Large intestine (tissue), 3 donors: ENCODE measurements at regions not wholly inside any gene's neighbourhood (a gene's known extent, or its start where the extent isn't known, plus 50 kb on each side); places are given as distances from the start of the nearest gene placed in this dataset.

ENCODE experiments used
- DNase-seq, 2 donors: peaks; one replicate each; pipeline versions ENCODE4 v3.0.0 to v3.0.0-alpha.2; 2013
- H3K27ac ChIP-seq: one replicate; pipeline ENCODE4 v1.5.1; 2013; ENCODE audit warnings: low read length
- H3K27me3 ChIP-seq: 2 replicates; pipeline ENCODE4 v1.6.1; 2013; ENCODE audit warnings: low read length; ENCODE audit not compliant: control insufficient read depth, insufficient read depth
- H3K36me3 ChIP-seq: 2 replicates; pipeline ENCODE4 v1.6.1; 2013; ENCODE audit warnings: low read length; ENCODE audit not compliant: control insufficient read depth, insufficient read depth
- H3K4me1 ChIP-seq: one replicate; pipeline ENCODE4 v1.6.1; 2013; ENCODE audit warnings: low read length; ENCODE audit not compliant: control insufficient read depth, insufficient read depth
- H3K4me3 ChIP-seq: one replicate; pipeline ENCODE4 v1.5.1; 2013; ENCODE audit warnings: low read length
- H3K9me3 ChIP-seq: one replicate; pipeline ENCODE4 v1.6.1; 2013; ENCODE audit warnings: mild to moderate bottlenecking, low read depth, low read length, moderate library complexity; ENCODE audit not compliant: control insufficient read depth
- WGBS: methylation state at CpG from one replicate; pipeline ENCODE4 v1.1.5; 2013; ENCODE audit warnings: low lambda C conversion rate; ENCODE audit not compliant: insufficient coverage; 5-methylcytosine and 5-hydroxymethylcytosine counted together

DNA sequence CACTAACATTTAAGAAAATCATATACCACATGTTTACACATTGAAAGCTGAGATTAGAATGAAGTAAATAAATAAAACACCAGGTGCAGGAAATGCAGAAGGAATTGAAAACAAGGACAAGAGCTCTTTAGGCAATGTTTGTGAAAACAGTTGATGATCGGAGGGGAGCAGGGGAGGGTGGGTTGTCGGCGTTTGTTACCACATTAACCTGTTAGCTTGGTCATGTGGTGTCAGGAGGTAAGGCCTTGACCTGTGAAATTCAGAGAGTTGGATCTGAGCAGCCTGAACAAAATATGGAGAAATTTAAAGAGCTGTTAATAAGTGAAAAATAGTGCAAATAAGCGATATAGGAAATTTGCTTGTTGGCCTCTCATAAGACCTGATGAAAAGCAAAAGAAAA, 759.9 kb downstream of the PDHA2 start:
- Histone ChIP-seq H3K36me3 (no peaks in the 10 kb centered on the region), H3K4me3 (no peak overlapping the region), H3K4me1 (no peaks in the 10 kb centered on the region), H3K9me3 (no peaks in the 10 kb centered on the region), H3K27ac (no peak overlapping the region), H3K27me3 (peaks cover 2% of the 10 kb centered on the region)
- 85% methylated on average over 2 of the region's 4 CpGs for WGBS
- DNase-seq, result no peak

DNA sequence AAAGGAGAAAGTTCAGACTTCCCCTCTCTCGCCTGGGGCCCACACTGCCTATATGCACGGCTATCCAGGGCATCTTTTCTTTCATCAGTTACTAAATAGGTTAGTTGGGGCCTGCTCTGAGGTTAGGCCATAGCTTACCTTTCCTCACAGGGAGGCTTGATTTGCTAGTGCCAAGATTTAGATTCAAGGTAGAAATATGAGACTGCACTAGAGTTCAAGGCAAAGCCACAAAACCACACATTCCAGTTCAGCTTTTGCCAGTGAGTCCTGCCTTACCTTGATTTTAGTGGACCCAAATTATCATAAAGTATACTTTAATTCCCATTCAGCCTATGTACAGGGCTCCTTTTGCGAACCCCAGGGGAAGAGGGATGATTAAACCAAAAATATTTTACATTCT, 762.8 kb downstream of the PDHA2 start:
- DNase-seq, result no peak
- no peak overlapping the region for H3K27ac ChIP-seq
- WGBS, result no CpG with 5 or more reads among the region's 3 CpGs
- H3K36me3 ChIP-seq, result no peaks in the 10 kb centered on the region
- no peaks in the 10 kb centered on the region for H3K4me1 ChIP-seq
- peaks cover 2% of the 10 kb centered on the region for H3K27me3 ChIP-seq
- no peaks in the 10 kb centered on the region for H3K9me3 ChIP-seq
- no peak overlapping the region for H3K4me3 ChIP-seq

DNA sequence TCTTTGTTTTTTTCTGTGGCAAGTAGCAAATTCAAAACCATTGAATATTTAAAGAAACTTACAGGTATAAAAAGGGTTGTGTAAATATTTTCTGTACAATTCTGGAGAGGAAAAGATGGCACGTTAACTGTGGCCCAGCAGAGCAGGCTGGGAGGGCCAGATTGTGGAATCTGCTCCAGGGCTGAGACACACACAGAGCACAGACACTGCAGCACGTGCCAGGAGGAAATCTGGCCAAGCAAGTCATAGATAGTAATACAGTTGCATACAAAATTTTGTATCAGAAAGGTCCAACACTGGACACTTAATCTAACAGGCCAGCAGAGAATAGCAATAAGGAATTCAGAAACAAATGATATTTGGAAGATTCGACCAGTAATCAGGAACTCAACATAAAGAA, 763.7 kb downstream of the PDHA2 start:
- Histone ChIP-seq H3K4me3 (no peak overlapping the region), H3K9me3 (no peaks in the 10 kb centered on the region), H3K36me3 (no peaks in the 10 kb centered on the region), H3K4me1 (no peaks in the 10 kb centered on the region), H3K27ac (no peak overlapping the region), H3K27me3 (no peaks in the 10 kb centered on the region)
- 50% methylated on average over 1 of the region's 3 CpGs for WGBS
- DNase-seq, result no peak

DNA sequence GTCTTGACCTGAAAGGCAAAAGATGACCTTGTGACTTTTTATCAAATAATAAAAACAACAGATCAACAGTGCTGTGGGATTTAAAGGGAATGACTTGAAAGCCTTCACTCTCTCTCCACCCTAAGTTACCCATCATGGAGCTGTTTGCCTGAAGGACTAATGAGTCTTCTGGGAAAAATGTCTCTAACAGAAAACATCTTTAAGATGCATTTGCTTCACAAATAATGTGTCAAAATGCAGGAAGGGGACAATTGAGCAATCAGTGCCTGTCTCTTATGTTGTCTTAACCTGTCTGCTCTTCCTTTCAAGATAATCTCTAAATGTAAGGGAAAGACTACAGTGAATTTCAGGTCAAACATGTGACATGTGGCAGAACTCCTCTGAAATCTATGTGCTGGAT, 766.6 kb downstream of the PDHA2 start:
- H3K9me3 ChIP-seq, result no peaks in the 10 kb centered on the region
- H3K4me3 ChIP-seq, result no peak overlapping the region
- no peaks in the 10 kb centered on the region for H3K4me1 ChIP-seq
- no peaks in the 10 kb centered on the region for H3K27me3 ChIP-seq
- no peak overlapping the region for H3K27ac ChIP-seq
- H3K36me3 ChIP-seq, result no peaks in the 10 kb centered on the region
- DNase-seq, result no peak

DNA sequence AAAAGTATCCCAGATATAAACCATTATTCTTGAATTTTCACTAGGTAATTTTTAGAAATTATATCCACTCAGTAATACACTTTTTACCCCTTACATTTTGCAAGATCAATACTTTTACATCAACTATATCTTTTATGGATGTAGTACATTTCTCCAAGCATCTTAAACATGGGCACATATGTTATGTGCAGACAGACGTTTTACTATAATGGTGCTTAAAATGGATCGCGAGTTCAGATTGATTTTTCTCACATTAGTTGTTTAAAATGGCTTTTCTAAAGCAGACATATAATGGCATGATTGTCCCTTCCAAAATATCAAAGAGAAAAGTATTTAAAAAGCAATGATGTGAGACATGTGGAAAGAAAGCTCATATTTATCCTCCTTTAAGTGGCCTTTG, 786.1 kb downstream of the PDHA2 start:
- Histone ChIP-seq H3K4me1 (no peaks in the 10 kb centered on the region), H3K9me3 (no peaks in the 10 kb centered on the region), H3K27ac (no peak overlapping the region), H3K36me3 (no peaks in the 10 kb centered on the region), H3K4me3 (no peak overlapping the region), H3K27me3 (peaks cover 5% of the 10 kb centered on the region)
- no CpG with 5 or more reads among the region's 3 CpGs for WGBS
- no peak for DNase-seq

DNA sequence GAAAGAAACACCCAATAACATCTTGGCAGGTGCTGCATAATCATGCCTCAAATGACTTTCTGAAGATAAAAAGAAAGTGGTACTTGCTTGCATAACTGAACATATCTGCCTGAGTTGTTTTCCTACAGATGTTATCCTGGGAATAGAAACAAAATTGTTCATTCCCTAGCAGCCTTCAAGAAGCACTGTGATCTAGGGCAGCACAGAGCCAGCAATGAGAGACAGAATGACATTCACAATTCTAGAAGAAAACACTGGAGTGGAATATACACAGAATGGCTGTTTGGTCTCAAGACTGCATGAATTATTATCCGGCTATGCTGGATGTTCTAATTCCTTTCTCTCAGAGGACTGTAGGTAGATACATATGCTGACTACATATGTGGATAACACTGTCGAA, 790.9 kb downstream of the PDHA2 start:
- no peak for DNase-seq
- Histone ChIP-seq H3K27me3 (peaks cover 23% of the 10 kb centered on the region), H3K27ac (no peak overlapping the region), H3K4me3 (no peak overlapping the region), H3K9me3 (no peaks in the 10 kb centered on the region), H3K36me3 (no peaks in the 10 kb centered on the region), H3K4me1 (no peaks in the 10 kb centered on the region)
- no CpG with 5 or more reads among the region's 2 CpGs for WGBS

DNA sequence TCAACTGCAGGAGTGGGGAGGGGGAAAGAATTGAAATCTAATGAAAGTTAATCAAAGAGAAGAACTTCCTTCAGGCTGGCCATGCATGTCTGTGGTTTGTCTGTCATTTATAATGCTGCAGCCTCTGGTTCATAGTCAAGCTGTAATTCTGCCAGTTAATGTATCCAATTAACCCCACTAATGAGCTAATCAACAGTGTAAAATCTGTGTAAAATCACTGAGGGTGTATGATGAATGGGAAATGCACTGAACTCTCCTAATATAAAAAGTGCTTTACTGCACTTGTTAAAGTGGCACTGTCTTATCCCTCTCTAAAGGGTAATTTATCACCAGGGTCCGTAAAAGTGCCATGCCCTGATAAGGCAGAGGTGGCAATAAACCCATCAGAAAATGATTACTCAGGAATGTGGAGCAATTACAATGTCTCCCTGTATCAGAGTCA, 798.1 kb downstream of the PDHA2 start:
- Histone ChIP-seq H3K36me3 (no peaks in the 10 kb centered on the region), H3K4me1 (peaks cover 4% of the 10 kb centered on the region), H3K9me3 (no peaks in the 10 kb centered on the region), H3K27me3 (peaks cover 11% of the 10 kb centered on the region), H3K4me3 (no peak overlapping the region), H3K27ac (no peak overlapping the region)
- 0% methylated on average over 1 of the region's 1 CpG for WGBS
- peak; percentile 48 to 69 for DNase-seq

DNA sequence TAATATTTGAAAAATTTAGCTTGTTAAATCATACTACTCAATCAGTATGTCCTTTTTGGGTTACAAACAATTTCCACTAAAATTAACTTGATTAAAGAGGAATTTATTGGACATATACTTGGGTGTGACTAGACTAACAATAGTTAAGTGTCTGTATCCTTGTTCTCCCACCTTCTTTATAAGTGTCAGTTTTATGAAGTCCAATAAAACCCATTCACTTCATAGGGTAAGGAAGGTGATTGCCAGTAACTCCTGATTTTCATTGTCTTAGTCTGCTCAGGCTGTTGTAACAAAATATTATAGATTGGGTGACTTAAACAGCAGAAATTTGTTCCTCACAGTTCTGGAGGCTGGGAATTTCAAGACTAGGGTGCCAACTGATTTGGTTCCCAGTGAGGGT, 800.0 kb downstream of the PDHA2 start:
- DNase-seq, result no peak
- Histone ChIP-seq H3K36me3 (no peaks in the 10 kb centered on the region), H3K27ac (no peak overlapping the region), H3K9me3 (no peaks in the 10 kb centered on the region), H3K4me1 (peaks cover 4% of the 10 kb centered on the region), H3K4me3 (no peak overlapping the region), H3K27me3 (peaks cover 5% of the 10 kb centered on the region)

DNA sequence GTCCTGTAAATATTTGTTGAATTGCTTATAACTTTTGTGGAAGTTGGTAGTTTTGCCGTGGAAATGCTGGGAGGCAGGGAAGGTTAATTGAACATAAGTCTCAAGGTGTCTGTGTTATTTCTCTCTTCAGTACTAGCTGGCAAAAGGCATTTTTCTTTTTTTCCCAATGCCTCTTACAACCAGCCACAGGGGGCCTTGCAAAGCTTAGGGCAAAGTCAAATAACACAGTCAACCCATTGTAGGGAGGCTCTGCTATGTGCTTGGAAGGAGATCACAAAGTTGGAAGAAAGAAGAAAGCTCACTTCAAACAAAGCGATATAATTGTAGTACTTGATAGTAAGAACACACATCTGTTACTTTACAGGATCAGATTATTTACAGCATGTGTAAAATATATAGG, 802.6 kb downstream of the PDHA2 start:
- Histone ChIP-seq H3K4me1 (peaks cover 4% of the 10 kb centered on the region), H3K27me3 (peaks cover 2% of the 10 kb centered on the region), H3K4me3 (no peak overlapping the region), H3K27ac (no peak overlapping the region), H3K36me3 (no peaks in the 10 kb centered on the region), H3K9me3 (no peaks in the 10 kb centered on the region)
- no peak for DNase-seq
- WGBS, result no CpG with 5 or more reads among the region's 2 CpGs

DNA sequence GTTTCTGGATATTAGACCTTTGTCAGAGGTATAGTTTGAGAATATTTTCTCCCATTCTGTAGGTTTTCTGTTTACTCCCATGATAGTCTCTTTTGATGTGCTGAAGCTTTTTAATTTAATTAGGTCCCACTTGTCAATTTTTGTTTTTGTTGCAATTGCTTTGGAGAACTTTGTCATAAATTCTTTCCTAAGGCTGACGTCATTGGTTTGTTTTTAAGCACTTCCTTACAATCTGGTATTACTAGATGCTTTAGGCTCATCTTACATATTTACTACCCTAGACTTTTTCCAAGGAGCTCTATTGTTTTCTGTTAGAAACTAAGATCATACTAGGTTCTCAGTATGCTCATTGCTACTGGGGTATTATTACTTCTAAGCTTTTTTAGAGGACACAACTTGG, 806.3 kb downstream of the PDHA2 start:
- H3K4me3 ChIP-seq, result no peak overlapping the region
- no peak for DNase-seq
- H3K27ac ChIP-seq, result no peak overlapping the region
- WGBS, result 100% methylated on average over 1 of the region's 1 CpG
- peaks cover 2% of the 10 kb centered on the region for H3K27me3 ChIP-seq
- no peaks in the 10 kb centered on the region for H3K4me1 ChIP-seq
- H3K9me3 ChIP-seq, result no peaks in the 10 kb centered on the region
- H3K36me3 ChIP-seq, result no peaks in the 10 kb centered on the region

DNA sequence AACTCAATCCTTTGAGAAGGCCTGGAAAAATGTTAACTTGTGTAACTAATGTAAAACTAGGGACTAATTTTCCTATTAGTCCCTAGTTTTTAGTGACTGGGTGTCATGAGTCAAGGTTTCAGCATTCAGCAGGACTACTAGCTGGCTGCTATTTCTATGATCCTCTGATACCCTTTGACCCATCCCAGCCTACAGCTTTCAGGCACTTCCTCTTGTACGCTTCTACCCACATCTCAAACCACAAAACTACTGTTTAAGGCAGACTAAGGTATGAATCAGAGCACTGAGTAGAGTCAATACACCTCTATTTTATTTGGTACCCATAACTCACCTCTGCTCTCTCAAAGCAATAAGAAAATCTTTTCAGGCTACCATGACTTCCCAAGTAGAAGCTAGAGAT, 809.6 kb downstream of the PDHA2 start:
- H3K4me3 ChIP-seq, result no peak overlapping the region
- WGBS, result no CpG with 5 or more reads among the region's 1 CpG
- H3K4me1 ChIP-seq, result no peaks in the 10 kb centered on the region
- H3K36me3 ChIP-seq, result no peaks in the 10 kb centered on the region
- H3K27me3 ChIP-seq, result peaks cover 2% of the 10 kb centered on the region
- no peak for DNase-seq
- no peak overlapping the region for H3K27ac ChIP-seq
- no peaks in the 10 kb centered on the region for H3K9me3 ChIP-seq
